ENCODE measurements at regions not wholly inside any gene's neighbourhood (a gene's known extent, or its start where the extent isn't known, plus 50 kb on each side); places are given as distances from the start of the nearest gene placed in this dataset.

DNA sequence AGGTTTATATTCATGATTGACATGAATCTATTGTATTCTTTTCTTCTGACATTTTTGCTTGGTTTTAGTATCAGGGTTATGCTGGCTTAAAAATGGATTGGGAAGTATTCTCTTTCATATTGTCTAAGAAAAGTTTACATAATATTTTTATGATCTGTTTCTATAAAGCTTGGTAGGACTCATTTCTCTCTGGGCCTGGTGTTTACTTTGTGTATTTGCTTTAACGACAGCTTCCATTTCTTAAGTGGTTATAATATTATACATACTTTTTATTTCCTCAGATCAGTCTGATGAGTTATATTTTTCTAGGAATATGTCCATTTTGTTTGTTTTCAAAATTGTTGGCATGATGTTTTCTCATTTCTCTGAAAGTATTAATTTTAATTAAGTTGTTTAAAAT lies 117.9 kb upstream of the IL12A start:
- BruUV-seq (replicated peaks) = no TSS peak
- Histone ChIP-seq H3K4me1 (no peaks in the 10 kb centered on the region), H3K27me3 (replicated peaks; ENCODE audit: control insufficient read depth, insufficient read depth, low read length) (no peaks in the 10 kb centered on the region), H3K9me3 (no peaks in the 10 kb centered on the region), H3K36me3 (ENCODE audit: control insufficient read depth, insufficient read depth, low read length) (no peaks in the 10 kb centered on the region), H3K4me3 (ENCODE audit: low read depth, low read length) (no peak overlapping the region)
- Mint-ChIP-seq H3K27ac (ENCODE audit: unreplicated experiment) (no peak overlapping the region), H3K4me1 (ENCODE audit: low read depth, unreplicated experiment) (peaks cover 6% of the 10 kb centered on the region), H3K36me3 (ENCODE audit: insufficient read depth, unreplicated experiment) (peaks cover 10% of the 10 kb centered on the region), H3K9me3 (ENCODE audit: unreplicated experiment) (no peaks in the 10 kb centered on the region), H3K27me3 (ENCODE audit: insufficient read depth, unreplicated experiment) (no peaks in the 10 kb centered on the region), H3K4me3 (ENCODE audit: unreplicated experiment) (no peak overlapping the region)
- ChIA-PET CTCF (no interaction called here), POLR2A (no interaction called here)
- TF ChIP-seq, protein P1, sequence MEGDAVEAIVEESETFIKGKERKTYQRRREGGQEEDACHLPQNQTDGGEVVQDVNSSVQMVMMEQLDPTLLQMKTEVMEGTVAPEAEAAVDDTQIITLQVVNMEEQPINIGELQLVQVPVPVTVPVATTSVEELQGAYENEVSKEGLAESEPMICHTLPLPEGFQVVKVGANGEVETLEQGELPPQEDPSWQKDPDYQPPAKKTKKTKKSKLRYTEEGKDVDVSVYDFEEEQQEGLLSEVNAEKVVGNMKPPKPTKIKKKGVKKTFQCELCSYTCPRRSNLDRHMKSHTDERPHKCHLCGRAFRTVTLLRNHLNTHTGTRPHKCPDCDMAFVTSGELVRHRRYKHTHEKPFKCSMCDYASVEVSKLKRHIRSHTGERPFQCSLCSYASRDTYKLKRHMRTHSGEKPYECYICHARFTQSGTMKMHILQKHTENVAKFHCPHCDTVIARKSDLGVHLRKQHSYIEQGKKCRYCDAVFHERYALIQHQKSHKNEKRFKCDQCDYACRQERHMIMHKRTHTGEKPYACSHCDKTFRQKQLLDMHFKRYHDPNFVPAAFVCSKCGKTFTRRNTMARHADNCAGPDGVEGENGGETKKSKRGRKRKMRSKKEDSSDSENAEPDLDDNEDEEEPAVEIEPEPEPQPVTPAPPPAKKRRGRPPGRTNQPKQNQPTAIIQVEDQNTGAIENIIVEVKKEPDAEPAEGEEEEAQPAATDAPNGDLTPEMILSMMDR (IDR thresholded peaks at IDR 0.05; ENCODE audit: insufficient read depth in 1 of 2, low read depth in 1 of 2, low read length in 1 of 2, severe bottlenecking in 1 of 2, unreplicated experiment in 1 of 2) = no peak
- no peak for DNase-seq
- intact Hi-C loops (cut with micrococcal nuclease; ENCODE audit: unreplicated experiment) = no loop called here

DNA sequence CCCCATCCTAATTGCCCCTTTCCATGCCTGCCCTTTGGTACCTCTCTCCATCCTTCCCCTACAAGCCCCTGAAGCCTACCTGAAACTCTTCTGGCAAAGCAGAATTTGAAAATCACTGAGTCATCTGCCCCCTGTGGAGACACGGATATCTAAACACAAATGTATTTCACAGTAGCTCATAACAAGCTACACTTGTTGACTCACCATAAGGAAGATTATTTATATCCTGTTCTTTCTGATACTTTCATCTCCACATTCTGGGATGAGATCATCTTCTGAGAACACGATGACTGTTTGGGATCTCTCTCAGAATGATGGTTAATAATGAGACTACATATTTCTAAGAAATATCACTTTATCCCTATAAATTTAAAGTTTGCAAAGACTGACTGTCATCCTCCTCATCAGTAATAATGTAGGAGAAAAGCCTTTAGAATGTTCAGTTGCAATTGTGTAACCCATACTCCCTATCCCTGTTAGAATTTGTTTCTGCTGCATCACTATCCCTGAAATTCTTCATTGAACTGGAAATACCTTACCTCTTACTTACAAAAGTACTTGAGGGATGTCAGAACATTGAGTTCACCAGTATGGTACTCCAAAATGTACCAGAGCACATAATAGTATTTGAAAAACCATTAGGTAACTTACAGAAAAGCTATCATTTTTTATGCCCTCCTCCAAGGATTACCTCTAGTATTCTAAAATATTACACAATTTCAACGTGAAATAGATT lies 116.1 kb upstream of the IL12A start:
- Histone ChIP-seq H3K4me3 (ENCODE audit: low read depth, low read length) (no peak overlapping the region), H3K36me3 (ENCODE audit: control insufficient read depth, insufficient read depth, low read length) (no peaks in the 10 kb centered on the region), H3K4me1 (no peaks in the 10 kb centered on the region), H3K9me3 (no peaks in the 10 kb centered on the region), H3K27me3 (replicated peaks; ENCODE audit: control insufficient read depth, insufficient read depth, low read length) (no peaks in the 10 kb centered on the region)
- no peak overlapping the region for H3K4me3 Mint-ChIP-seq (ENCODE audit: unreplicated experiment)
- peaks cover 6% of the 10 kb centered on the region for H3K4me1 Mint-ChIP-seq (ENCODE audit: low read depth, unreplicated experiment)
- peaks cover 5% of the 10 kb centered on the region for H3K36me3 Mint-ChIP-seq (ENCODE audit: insufficient read depth, unreplicated experiment)
- H3K9me3 Mint-ChIP-seq (ENCODE audit: unreplicated experiment) = no peaks in the 10 kb centered on the region
- ChIA-PET POLR2A (no interaction called here), CTCF (no interaction called here)
- no peak for DNase-seq
- intact Hi-C loops (cut with micrococcal nuclease; ENCODE audit: unreplicated experiment) = no loop called here
- no peaks in the 10 kb centered on the region for H3K27me3 Mint-ChIP-seq (ENCODE audit: insufficient read depth, unreplicated experiment)
- H3K27ac Mint-ChIP-seq (ENCODE audit: unreplicated experiment) = no peak overlapping the region
- BruUV-seq (replicated peaks) = no TSS peak
- TF ChIP-seq, protein P1 (IDR thresholded peaks at IDR 0.05; ENCODE audit: insufficient read depth in 1 of 2, low read depth in 1 of 2, low read length in 1 of 2, severe bottlenecking in 1 of 2, unreplicated experiment in 1 of 2) = peak in 1 of 2 experiments; percentile 21

DNA sequence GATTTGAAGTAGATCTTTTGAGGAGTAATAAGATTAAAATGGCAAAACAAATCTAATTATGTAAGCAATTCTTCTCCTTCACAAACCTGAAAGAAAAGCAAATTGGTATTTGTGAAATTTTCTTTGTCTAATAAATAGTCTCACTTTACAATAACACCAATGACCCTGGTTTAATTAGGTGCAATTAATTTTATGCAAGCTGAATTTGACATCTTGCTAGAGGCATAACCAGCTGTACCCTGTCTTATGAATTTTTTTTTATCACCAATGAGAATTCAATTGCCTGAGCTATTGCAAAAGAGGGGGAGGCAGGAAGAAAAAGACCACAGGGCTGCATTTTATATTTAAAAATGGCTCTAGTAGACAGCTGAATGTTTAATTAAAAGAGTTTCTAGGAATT lies 113.5 kb upstream of the IL12A start:
- Histone ChIP-seq H3K4me3 (ENCODE audit: low read depth, low read length) (no peak overlapping the region), H3K27me3 (replicated peaks; ENCODE audit: control insufficient read depth, insufficient read depth, low read length) (no peaks in the 10 kb centered on the region), H3K36me3 (ENCODE audit: control insufficient read depth, insufficient read depth, low read length) (no peaks in the 10 kb centered on the region), H3K4me1 (no peaks in the 10 kb centered on the region), H3K9me3 (no peaks in the 10 kb centered on the region)
- ChIA-PET POLR2A (no interaction called here), CTCF (interaction anchor here (0.7 kb wide), 1 partner anchor 243 kb away, joined by 4 read pairs; no protein-coding TSS in a partner anchor)
- Mint-ChIP-seq H3K4me3 (ENCODE audit: unreplicated experiment) (no peak overlapping the region), H3K36me3 (ENCODE audit: insufficient read depth, unreplicated experiment) (no peaks in the 10 kb centered on the region), H3K9me3 (ENCODE audit: unreplicated experiment) (no peaks in the 10 kb centered on the region), H3K4me1 (ENCODE audit: low read depth, unreplicated experiment) (peaks cover 6% of the 10 kb centered on the region), H3K27me3 (ENCODE audit: insufficient read depth, unreplicated experiment) (no peaks in the 10 kb centered on the region), H3K27ac (ENCODE audit: unreplicated experiment) (no peak overlapping the region)
- TF ChIP-seq, protein P1 (IDR thresholded peaks at IDR 0.05; ENCODE audit: insufficient read depth in 1 of 2, low read depth in 1 of 2, low read length in 1 of 2, severe bottlenecking in 1 of 2, unreplicated experiment in 1 of 2) = no peak
- DNase-seq = no peak
- intact Hi-C loops (cut with micrococcal nuclease; ENCODE audit: unreplicated experiment) = no loop called here
- no TSS peak for BruUV-seq (replicated peaks)
